ENCODE measurements at regions not wholly inside any gene's neighbourhood (a gene's known extent, or its start where the extent isn't known, plus 50 kb on each side); places are given as distances from the start of the nearest gene placed in this dataset.

DNA sequence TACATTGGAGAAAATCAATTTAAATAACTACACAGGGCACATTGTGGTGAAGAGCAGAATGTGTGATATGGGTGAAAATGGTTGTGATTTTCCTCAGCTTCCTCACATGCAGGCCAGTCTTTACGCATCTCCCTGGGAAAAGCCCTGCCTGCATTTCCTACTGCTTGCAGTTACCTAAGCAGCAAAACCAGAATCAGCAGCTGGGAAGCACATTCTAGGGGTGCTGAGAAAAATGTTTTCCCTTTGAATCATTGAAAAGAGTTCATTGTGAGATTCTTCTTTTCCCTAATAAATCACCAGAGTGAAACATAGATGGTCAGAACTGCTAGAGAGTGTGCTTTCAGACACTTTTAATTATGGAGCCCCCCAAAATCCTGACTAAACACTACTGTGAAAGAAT, 656.0 kb downstream of the TDRD15 start:
- Histone ChIP-seq H3K4me1 (ENCODE audit: control insufficient read depth, extremely low read depth, insufficient read depth, low read length) (peaks cover 5% of the 10 kb centered on the region), H3K79me2 (ENCODE audit: control insufficient read depth, insufficient read depth, low read length) (no peaks in the 10 kb centered on the region), H3K27me3 (ENCODE audit: control insufficient read depth, insufficient read depth, low read length) (no peaks in the 10 kb centered on the region), H3K27ac (ENCODE audit: insufficient read depth, low read length) (no peak overlapping the region), H3K9me3 (ENCODE audit: control insufficient read depth, insufficient read depth, low read depth, low read length) (no peaks in the 10 kb centered on the region), H3K9ac (ENCODE audit: insufficient read depth, low read length) (no peak overlapping the region), H3K4me2 (ENCODE audit: extremely low read depth, insufficient read depth, low read length) (no peak overlapping the region), H4K20me1 (ENCODE audit: control insufficient read depth, extremely low read depth, insufficient read depth, low read length) (no peaks in the 10 kb centered on the region), H3K4me3 (replicated peaks in 1 of 4; ENCODE audit: control extremely low read depth in 1 of 4, insufficient read depth in 1 of 4, low read depth in 3 of 4, low read length in 4 of 4) (no peak overlapping the region), H3K36me3 (ENCODE audit: control insufficient read depth, insufficient read depth, low read length) (no peaks in the 10 kb centered on the region), H2AFZ (ENCODE audit: low read length) (no peak overlapping the region)
- DNase-seq (ENCODE audit: low read depth in 2 of 2), result no peak
- TF ChIP-seq, protein P1, sequence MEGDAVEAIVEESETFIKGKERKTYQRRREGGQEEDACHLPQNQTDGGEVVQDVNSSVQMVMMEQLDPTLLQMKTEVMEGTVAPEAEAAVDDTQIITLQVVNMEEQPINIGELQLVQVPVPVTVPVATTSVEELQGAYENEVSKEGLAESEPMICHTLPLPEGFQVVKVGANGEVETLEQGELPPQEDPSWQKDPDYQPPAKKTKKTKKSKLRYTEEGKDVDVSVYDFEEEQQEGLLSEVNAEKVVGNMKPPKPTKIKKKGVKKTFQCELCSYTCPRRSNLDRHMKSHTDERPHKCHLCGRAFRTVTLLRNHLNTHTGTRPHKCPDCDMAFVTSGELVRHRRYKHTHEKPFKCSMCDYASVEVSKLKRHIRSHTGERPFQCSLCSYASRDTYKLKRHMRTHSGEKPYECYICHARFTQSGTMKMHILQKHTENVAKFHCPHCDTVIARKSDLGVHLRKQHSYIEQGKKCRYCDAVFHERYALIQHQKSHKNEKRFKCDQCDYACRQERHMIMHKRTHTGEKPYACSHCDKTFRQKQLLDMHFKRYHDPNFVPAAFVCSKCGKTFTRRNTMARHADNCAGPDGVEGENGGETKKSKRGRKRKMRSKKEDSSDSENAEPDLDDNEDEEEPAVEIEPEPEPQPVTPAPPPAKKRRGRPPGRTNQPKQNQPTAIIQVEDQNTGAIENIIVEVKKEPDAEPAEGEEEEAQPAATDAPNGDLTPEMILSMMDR (conservative IDR thresholded peaks at IDR 0.05 in 1 of 2, IDR thresholded peaks at IDR 0.05 in 1 of 2; ENCODE audit: low read depth in 1 of 2, low read length in 2 of 2), result no peak
- no peak for TF ChIP-seq EZH2 (IDR thresholded peaks at IDR 0.05; ENCODE audit: low read length, missing control alignments)

DNA sequence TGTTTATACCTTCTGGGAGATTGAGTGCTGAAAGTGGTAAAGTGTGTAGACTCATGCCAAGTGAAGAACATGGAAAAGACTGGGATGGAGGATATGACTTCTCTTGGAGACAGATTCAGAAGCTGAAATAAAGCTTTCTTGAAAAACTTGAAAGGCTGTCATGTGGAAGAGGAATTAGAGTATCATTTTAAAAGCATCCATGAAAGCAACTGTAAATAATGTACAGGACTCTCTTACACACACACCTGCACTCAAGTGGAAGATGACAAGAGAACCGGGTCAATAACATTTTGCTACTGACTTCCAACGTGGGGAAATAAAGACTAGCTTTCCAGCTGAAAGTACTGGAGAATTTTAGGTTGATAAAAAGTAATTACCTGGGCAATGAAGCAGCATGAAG, 658.2 kb downstream of the TDRD15 start:
- H4K20me1 ChIP-seq (ENCODE audit: control insufficient read depth, extremely low read depth, insufficient read depth, low read length), result no peaks in the 10 kb centered on the region
- no peak for DNase-seq (ENCODE audit: low read depth in 2 of 2)
- H2AFZ ChIP-seq (ENCODE audit: low read length), result no peak overlapping the region
- TF ChIP-seq, protein P1 (conservative IDR thresholded peaks at IDR 0.05 in 1 of 2, IDR thresholded peaks at IDR 0.05 in 1 of 2; ENCODE audit: low read depth in 1 of 2, low read length in 2 of 2), result no peak
- TF ChIP-seq EZH2 (IDR thresholded peaks at IDR 0.05; ENCODE audit: low read length, missing control alignments), result no peak
- no peaks in the 10 kb centered on the region for H3K36me3 ChIP-seq (ENCODE audit: control insufficient read depth, insufficient read depth, low read length)
- H3K4me3 ChIP-seq (replicated peaks in 1 of 4; ENCODE audit: control extremely low read depth in 1 of 4, insufficient read depth in 1 of 4, low read depth in 3 of 4, low read length in 4 of 4), result no peak overlapping the region
- no peaks in the 10 kb centered on the region for H3K27me3 ChIP-seq (ENCODE audit: control insufficient read depth, insufficient read depth, low read length)
- no peak overlapping the region for H3K27ac ChIP-seq (ENCODE audit: insufficient read depth, low read length)
- H3K9me3 ChIP-seq (ENCODE audit: control insufficient read depth, insufficient read depth, low read depth, low read length), result no peaks in the 10 kb centered on the region
- H3K9ac ChIP-seq (ENCODE audit: insufficient read depth, low read length), result no peak overlapping the region
- no peaks in the 10 kb centered on the region for H3K4me1 ChIP-seq (ENCODE audit: control insufficient read depth, extremely low read depth, insufficient read depth, low read length)
- no peaks in the 10 kb centered on the region for H3K79me2 ChIP-seq (ENCODE audit: control insufficient read depth, insufficient read depth, low read length)
- H3K4me2 ChIP-seq (ENCODE audit: extremely low read depth, insufficient read depth, low read length), result no peak overlapping the region

DNA sequence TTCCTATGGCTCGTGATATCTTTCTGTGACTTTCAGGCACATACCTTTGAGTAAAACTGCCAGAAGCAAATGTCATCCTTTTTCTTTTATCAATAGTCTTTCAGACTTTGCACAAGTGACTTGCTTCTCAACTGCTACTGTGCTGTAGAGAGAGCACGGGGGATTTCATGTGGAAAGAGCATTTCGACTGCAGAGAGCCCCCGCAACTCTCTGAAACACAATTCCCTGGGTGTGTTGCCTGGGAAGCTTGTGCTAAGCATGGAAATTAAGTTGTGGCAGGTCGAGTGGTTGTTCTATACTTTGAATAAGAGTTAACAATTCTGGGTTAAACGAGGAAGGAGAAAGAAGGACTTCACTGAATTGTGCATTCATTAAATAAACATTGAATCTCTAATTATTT, 659.1 kb downstream of the TDRD15 start:
- Histone ChIP-seq H3K79me2 (ENCODE audit: control insufficient read depth, insufficient read depth, low read length) (no peaks in the 10 kb centered on the region), H3K4me2 (ENCODE audit: extremely low read depth, insufficient read depth, low read length) (no peak overlapping the region), H3K27me3 (ENCODE audit: control insufficient read depth, insufficient read depth, low read length) (no peaks in the 10 kb centered on the region), H2AFZ (ENCODE audit: low read length) (no peak overlapping the region), H3K27ac (ENCODE audit: insufficient read depth, low read length) (no peak overlapping the region), H3K4me3 (replicated peaks in 1 of 4; ENCODE audit: control extremely low read depth in 1 of 4, insufficient read depth in 1 of 4, low read depth in 3 of 4, low read length in 4 of 4) (no peak overlapping the region), H3K4me1 (ENCODE audit: control insufficient read depth, extremely low read depth, insufficient read depth, low read length) (no peaks in the 10 kb centered on the region), H3K36me3 (ENCODE audit: control insufficient read depth, insufficient read depth, low read length) (no peaks in the 10 kb centered on the region), H4K20me1 (ENCODE audit: control insufficient read depth, extremely low read depth, insufficient read depth, low read length) (no peaks in the 10 kb centered on the region), H3K9me3 (ENCODE audit: control insufficient read depth, insufficient read depth, low read depth, low read length) (no peaks in the 10 kb centered on the region), H3K9ac (ENCODE audit: insufficient read depth, low read length) (no peak overlapping the region)
- no peak for DNase-seq (ENCODE audit: low read depth in 2 of 2)
- TF ChIP-seq EZH2 (IDR thresholded peaks at IDR 0.05; ENCODE audit: low read length, missing control alignments), result no peak
- TF ChIP-seq, protein P1 (conservative IDR thresholded peaks at IDR 0.05 in 1 of 2, IDR thresholded peaks at IDR 0.05 in 1 of 2; ENCODE audit: low read depth in 1 of 2, low read length in 2 of 2), result no peak
